ENCODE measurements at regions not wholly inside any gene's neighbourhood (a gene's known extent, or its start where the extent isn't known, plus 50 kb on each side); places are given as distances from the start of the nearest gene placed in this dataset.

- WGBS (ENCODE audit: insufficient coverage) = 90% methylated on average over 24 of the region's 24 CpGs
- no peaks in the 10 kb centered on the region for H4K20me1 ChIP-seq (ENCODE audit: insufficient read depth, low read length)
- no peak overlapping the region for H3K9ac ChIP-seq (ENCODE audit: insufficient read depth, low read length, poor library complexity, severe bottlenecking)
- no peak overlapping the region for H3K4me2 ChIP-seq (replicated peaks; ENCODE audit: extremely low read depth, low read length, poor library complexity, severe bottlenecking)
- Mint-ChIP-seq H3K27me3 (ENCODE audit: low read depth in 3 of 3) (no peaks in the 10 kb centered on the region), H3K36me3 (no peaks in the 10 kb centered on the region), H3K4me1 (no peaks in the 10 kb centered on the region), H3K4me3 (no peak overlapping the region), H3K27ac (no peak overlapping the region), H3K9me3 (peaks cover 3 to 16% (median 9%) of the 10 kb centered on the region in 7 donors)
- no peaks in the 10 kb centered on the region for H3K79me2 ChIP-seq (ENCODE audit: insufficient read depth, low read length)
- no peaks in the 10 kb centered on the region for H3K27me3 ChIP-seq (ENCODE audit: control insufficient read depth in 2 of 2, insufficient read depth in 2 of 2, low read length in 2 of 2)
- no peak overlapping the region for H3K4me3 ChIP-seq (replicated peaks in 1 of 3; ENCODE audit: low read depth in 2 of 3, low read length in 3 of 3)
- H3K9me3 ChIP-seq (replicated peaks in 1 of 2; ENCODE audit: control insufficient read depth in 1 of 2, insufficient read depth in 1 of 2, low read length in 2 of 2) = peaks cover 13 to 18% of the 10 kb centered on the region in 2 donors
- no peak overlapping the region for H2AFZ ChIP-seq (ENCODE audit: insufficient read depth, low read depth, low read length, poor library complexity, severe bottlenecking)
- H3K36me3 ChIP-seq (replicated peaks in 1 of 2; ENCODE audit: control insufficient read depth in 1 of 2, insufficient read depth in 2 of 2, low read length in 2 of 2) = no peaks in the 10 kb centered on the region
- H3K4me1 ChIP-seq (ENCODE audit: control insufficient read depth in 1 of 2, insufficient read depth in 2 of 2, low read length in 2 of 2) = no peaks in the 10 kb centered on the region
- TF ChIP-seq, protein P1, sequence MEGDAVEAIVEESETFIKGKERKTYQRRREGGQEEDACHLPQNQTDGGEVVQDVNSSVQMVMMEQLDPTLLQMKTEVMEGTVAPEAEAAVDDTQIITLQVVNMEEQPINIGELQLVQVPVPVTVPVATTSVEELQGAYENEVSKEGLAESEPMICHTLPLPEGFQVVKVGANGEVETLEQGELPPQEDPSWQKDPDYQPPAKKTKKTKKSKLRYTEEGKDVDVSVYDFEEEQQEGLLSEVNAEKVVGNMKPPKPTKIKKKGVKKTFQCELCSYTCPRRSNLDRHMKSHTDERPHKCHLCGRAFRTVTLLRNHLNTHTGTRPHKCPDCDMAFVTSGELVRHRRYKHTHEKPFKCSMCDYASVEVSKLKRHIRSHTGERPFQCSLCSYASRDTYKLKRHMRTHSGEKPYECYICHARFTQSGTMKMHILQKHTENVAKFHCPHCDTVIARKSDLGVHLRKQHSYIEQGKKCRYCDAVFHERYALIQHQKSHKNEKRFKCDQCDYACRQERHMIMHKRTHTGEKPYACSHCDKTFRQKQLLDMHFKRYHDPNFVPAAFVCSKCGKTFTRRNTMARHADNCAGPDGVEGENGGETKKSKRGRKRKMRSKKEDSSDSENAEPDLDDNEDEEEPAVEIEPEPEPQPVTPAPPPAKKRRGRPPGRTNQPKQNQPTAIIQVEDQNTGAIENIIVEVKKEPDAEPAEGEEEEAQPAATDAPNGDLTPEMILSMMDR (IDR thresholded peaks at IDR 0.05) = no peak
- intact Hi-C loops (cut with micrococcal nuclease) = no loop called here
- no peak for DNase-seq
- H3K27ac ChIP-seq (ENCODE audit: low read depth in 1 of 2, low read length in 2 of 2) = no peak overlapping the region
These were observed 902.6 kb downstream of the PDHA2 start for GRCh38 chr4:96742332-96743014.

- TF ChIP-seq, protein P1 (IDR thresholded peaks at IDR 0.05) = no peak
These were observed 904.8 kb downstream of the PDHA2 start for GRCh38 chr4:96744676-96745075.

More at GRCh38 chr4:96744676-96745075, 904.8 kb downstream of the PDHA2 start:
- no peaks in the 10 kb centered on the region for H3K79me2 ChIP-seq (ENCODE audit: insufficient read depth, low read length)
- H3K27me3 ChIP-seq (ENCODE audit: control insufficient read depth in 2 of 2, insufficient read depth in 2 of 2, low read length in 2 of 2) = no peaks in the 10 kb centered on the region
- Mint-ChIP-seq H3K4me1 (no peaks in the 10 kb centered on the region), H3K27ac (no peak overlapping the region), H3K9me3 (peaks cover 5 to 18% (median 9%) of the 10 kb centered on the region in 7 donors), H3K27me3 (ENCODE audit: low read depth in 3 of 3) (no peaks in the 10 kb centered on the region), H3K4me3 (no peak overlapping the region), H3K36me3 (no peaks in the 10 kb centered on the region)
- H3K4me2 ChIP-seq (replicated peaks; ENCODE audit: extremely low read depth, low read length, poor library complexity, severe bottlenecking) = no peak overlapping the region
- no peak overlapping the region for H2AFZ ChIP-seq (ENCODE audit: insufficient read depth, low read depth, low read length, poor library complexity, severe bottlenecking)
- no peaks in the 10 kb centered on the region for H4K20me1 ChIP-seq (ENCODE audit: insufficient read depth, low read length)
- no peak overlapping the region for H3K27ac ChIP-seq (ENCODE audit: low read depth in 1 of 2, low read length in 2 of 2)
- no peaks in the 10 kb centered on the region for H3K36me3 ChIP-seq (replicated peaks in 1 of 2; ENCODE audit: control insufficient read depth in 1 of 2, insufficient read depth in 2 of 2, low read length in 2 of 2)
- H3K9ac ChIP-seq (ENCODE audit: insufficient read depth, low read length, poor library complexity, severe bottlenecking) = no peak overlapping the region
- no peaks in the 10 kb centered on the region for H3K4me1 ChIP-seq (ENCODE audit: control insufficient read depth in 1 of 2, insufficient read depth in 2 of 2, low read length in 2 of 2)
- H3K4me3 ChIP-seq (replicated peaks in 1 of 3; ENCODE audit: low read depth in 2 of 3, low read length in 3 of 3) = no peak overlapping the region
- H3K9me3 ChIP-seq (replicated peaks in 1 of 2; ENCODE audit: control insufficient read depth in 1 of 2, insufficient read depth in 1 of 2, low read length in 2 of 2) = peaks cover 18 to 27% of the 10 kb centered on the region in 2 donors
- intact Hi-C loops (cut with micrococcal nuclease) = no loop called here
- DNase-seq = no peak
